Testis (tissue), 2 donors: ENCODE measurements at regions not wholly inside any gene's neighbourhood (a gene's known extent, or its start where the extent isn't known, plus 50 kb on each side); places are given as distances from the start of the nearest gene placed in this dataset.

Source experiments
- CTCF ChIP-seq, 3 experiments: fragments of 450-650 bp in 2 of 3; fragments of 200-600 bp in 1 of 3; sonication (generic) in 1 of 3; IDR thresholded peaks; one replicate each; pipeline ENCODE4 v1.5.1; 2016 to 2019; ENCODE audit warnings: antibody characterized with exemption in 3 of 3, mild to moderate bottlenecking in 2 of 3, moderate library complexity in 1 of 3
- POLR2A ChIP-seq: fragments of 450-650 bp; IDR thresholded peaks from one replicate; pipeline ENCODE4 v1.6.1; 2017; ENCODE audit warnings: antibody characterized with exemption, mild to moderate bottlenecking, moderate library complexity

GRCh38 chr2:220940646-220941045, 631.5 kb downstream of the EPHA4 start:
- TF ChIP-seq CTCF (IDR thresholded peaks at IDR 0.05) (no peak), POLR2A (no peak)
